CD4-positive, alpha-beta T cell treated with Interferon alpha-2 for 1 hour (primary cell): ENCODE measurements at regions not wholly inside any gene's neighbourhood (a gene's known extent, or its start where the extent isn't known, plus 50 kb on each side); places are given as distances from the start of the nearest gene placed in this dataset.

Source experiments
- DNase-seq, 2 donors: peaks; one replicate each; pipeline ENCODE4 v3.0.0-alpha.2; 2020 to 2022

GRCh38 chr3:16810593-16811367 lies 74.0 kb upstream of the PLCL2 start:
- peak in 1 of 2 donors; percentile 20 for DNase-seq

- DNase-seq = no peak
Measured at GRCh38 chr3:16811950-16812349, 72.8 kb upstream of the PLCL2 start.

GRCh38 chr3:16813336-16813735 lies 71.4 kb upstream of the PLCL2 start:
- DNase-seq = no peak

- DNase-seq = no peak
Measured at GRCh38 chr3:16816048-16816780, 68.5 kb upstream of the PLCL2 start.

- DNase-seq = no peak
Measured at GRCh38 chr3:16817197-16817596, 67.6 kb upstream of the PLCL2 start.

GRCh38 chr3:16818194-16818593 lies 66.6 kb upstream of the PLCL2 start:
- no peak for DNase-seq

GRCh38 chr3:16818945-16819344 lies 65.8 kb upstream of the PLCL2 start:
- no peak for DNase-seq

- no peak for DNase-seq
Measured at GRCh38 chr3:16820485-16820884, 64.3 kb upstream of the PLCL2 start.

- DNase-seq = no peak
Measured at GRCh38 chr3:16821053-16821452, 63.7 kb upstream of the PLCL2 start.

GRCh38 chr3:16824081-16824696 lies 60.6 kb upstream of the PLCL2 start:
- DNase-seq = peak in 1 of 2 donors; percentile 48

- DNase-seq = no peak
Measured at GRCh38 chr3:16825617-16826204, 59.0 kb upstream of the PLCL2 start.

- peak; percentile 63 to 76 for DNase-seq
Measured at GRCh38 chr3:16828815-16829214, 55.9 kb upstream of the PLCL2 start.

- DNase-seq = no peak
Measured at GRCh38 chr3:16831846-16832245, 52.9 kb upstream of the PLCL2 start.

GRCh38 chr3:16834214-16834613 lies 50.5 kb upstream of the PLCL2 start:
- no peak for DNase-seq

GRCh38 chr3:16834753-16835152 lies 50.0 kb upstream of the PLCL2 start:
- no peak for DNase-seq
